T-helper 1 cell treated with Interleukin-12 subunit alpha and Interleukin-12 subunit beta and Interleukin-4 antibody, amounts not matched to agents 30 μg/mL and 1 μg/mL, for 36 hours (primary cell): ENCODE measurements at regions not wholly inside any gene's neighbourhood (a gene's known extent, or its start where the extent isn't known, plus 50 kb on each side); places are given as distances from the start of the nearest gene placed in this dataset.

ENCODE experiments used
- H3K27ac Mint-ChIP-seq: one replicate; pipeline ENCODE4 v1.8.0; 2021; ENCODE audit warnings: mild to moderate bottlenecking, mixed read lengths
- H3K27me3 Mint-ChIP-seq: one replicate; pipeline ENCODE4 v1.8.0; 2021; ENCODE audit warnings: low read depth, mixed read lengths
- H3K36me3 Mint-ChIP-seq: one replicate; pipeline ENCODE4 v1.8.0; 2021; ENCODE audit warnings: low read depth, mixed read lengths
- H3K4me1 Mint-ChIP-seq: one replicate; pipeline ENCODE4 v1.8.0; 2021; ENCODE audit warnings: low read depth, mixed read lengths
- H3K4me3 Mint-ChIP-seq: one replicate; pipeline ENCODE4 v1.8.0; 2021; ENCODE audit warnings: mild to moderate bottlenecking, moderate library complexity, mixed read lengths
- H3K9me3 Mint-ChIP-seq: one replicate; pipeline ENCODE4 v1.8.0; 2021; ENCODE audit warnings: mixed read lengths

DNA sequence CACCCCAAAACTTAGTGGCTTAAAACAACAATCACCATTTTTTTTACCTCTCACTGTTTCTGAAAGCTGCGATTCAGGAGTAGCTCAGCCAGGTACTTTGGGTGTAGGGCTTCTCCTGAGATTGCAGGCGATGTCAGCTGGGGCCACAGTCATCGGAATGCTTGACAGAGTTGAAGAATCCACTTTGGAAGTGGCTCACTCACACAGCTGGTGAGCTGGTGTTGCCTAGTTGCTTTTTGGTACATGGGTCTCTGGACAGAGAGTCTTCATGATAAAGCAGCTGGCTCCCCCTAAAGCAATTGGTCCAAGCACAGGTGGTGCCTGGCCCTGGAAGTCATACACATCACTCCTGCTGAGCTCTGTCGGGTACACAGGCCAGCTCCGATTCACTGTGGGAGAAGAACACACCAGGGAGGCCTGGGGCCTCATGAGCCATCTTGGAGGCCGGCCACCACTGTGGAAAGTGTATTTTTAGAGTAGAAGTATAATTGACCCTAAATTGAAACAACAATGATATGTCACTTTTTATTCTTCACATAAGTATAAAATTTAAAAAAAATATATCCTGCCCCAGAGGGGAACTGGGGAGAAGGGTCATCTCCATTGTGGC, 75.2 kb upstream of the GALNT2 start:
- H3K36me3 Mint-ChIP-seq: no peaks in the 10 kb centered on the region
- peaks cover 2% of the 10 kb centered on the region for H3K4me1 Mint-ChIP-seq

DNA sequence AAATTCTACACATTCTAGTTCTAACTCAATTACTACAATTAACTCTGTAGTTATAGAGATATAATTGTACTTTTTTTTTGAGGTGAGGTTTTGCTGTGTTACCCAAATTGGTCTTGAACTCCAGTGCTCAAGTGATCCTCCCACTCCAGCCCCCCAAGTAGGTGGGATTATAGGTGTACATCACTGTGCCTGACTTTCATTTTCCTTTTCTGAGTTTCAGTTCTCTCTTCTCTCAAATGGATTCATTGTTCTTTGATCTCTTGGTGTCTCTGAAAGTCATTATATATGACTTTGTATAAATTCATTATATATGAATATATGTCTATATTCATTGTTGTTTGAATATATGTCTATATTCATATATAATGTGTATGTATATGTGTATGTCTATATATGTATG, 74.0 kb upstream of the GALNT2 start:
- no peak overlapping the region for H3K27ac Mint-ChIP-seq
- no peaks in the 10 kb centered on the region for H3K9me3 Mint-ChIP-seq
- H3K27me3 Mint-ChIP-seq: no peaks in the 10 kb centered on the region
- H3K4me3 Mint-ChIP-seq: no peak overlapping the region
- H3K4me1 Mint-ChIP-seq: peaks cover 2% of the 10 kb centered on the region
- H3K36me3 Mint-ChIP-seq: no peaks in the 10 kb centered on the region

More for the DNA sequence above, 75.2 kb upstream of the GALNT2 start:
- no peaks in the 10 kb centered on the region for H3K9me3 Mint-ChIP-seq
- no peak overlapping the region for H3K4me3 Mint-ChIP-seq
- H3K27me3 Mint-ChIP-seq: peaks cover 4% of the 10 kb centered on the region
- no peak overlapping the region for H3K27ac Mint-ChIP-seq

DNA sequence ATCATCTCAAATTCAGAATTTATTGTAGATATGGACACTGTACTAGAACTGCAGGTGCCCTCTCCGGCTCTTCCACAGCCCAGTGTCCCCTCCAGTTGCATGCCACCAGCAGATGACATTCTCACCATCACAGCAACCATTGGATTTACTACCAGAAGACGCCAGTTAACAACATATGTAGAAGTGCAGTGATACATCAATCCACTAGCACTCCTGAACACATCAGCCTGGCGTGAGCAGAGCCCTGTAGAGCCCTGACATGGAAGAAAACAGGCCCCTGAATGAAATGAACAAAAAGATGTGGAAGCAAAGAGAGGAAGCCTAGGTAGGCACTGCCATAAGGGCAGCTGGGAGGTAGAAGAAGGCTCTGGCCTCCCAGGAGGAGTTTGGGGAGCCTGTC, 73.1 kb upstream of the GALNT2 start:
- Mint-ChIP-seq H3K9me3 (no peaks in the 10 kb centered on the region), H3K27me3 (no peaks in the 10 kb centered on the region), H3K27ac (no peak overlapping the region), H3K4me3 (no peak overlapping the region), H3K36me3 (no peaks in the 10 kb centered on the region), H3K4me1 (peaks cover 2% of the 10 kb centered on the region)

DNA sequence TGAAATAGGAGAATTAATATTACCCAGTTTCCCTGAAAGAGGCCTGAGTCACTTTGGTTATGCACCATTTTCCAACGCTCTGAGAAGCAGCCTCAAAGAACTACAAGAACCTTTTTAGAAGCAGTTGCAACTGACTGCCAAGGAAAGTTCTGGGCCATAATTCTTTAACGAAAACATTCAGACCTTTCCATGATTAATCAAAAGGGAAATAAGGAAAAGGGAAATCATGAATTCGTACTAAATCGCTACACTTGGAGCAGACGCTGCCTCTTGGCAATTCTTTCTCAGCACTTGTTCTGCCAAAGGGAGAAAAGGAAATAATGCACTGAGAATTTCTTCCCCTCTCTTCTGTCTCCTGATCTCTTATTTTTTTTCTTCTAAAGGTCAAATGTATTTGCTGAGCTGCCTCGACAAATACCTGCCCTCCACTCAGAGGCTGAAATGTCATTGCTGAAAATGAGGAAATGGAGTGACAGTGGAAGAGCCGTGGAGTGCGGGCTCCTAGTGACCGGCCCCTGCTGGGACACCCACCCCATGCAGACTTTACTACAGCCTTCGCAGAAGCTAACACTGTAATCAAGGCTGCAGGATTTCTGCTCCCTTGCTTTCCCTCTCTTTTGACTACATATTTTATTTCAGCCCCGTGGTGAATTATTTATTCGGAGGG, 67.9 kb upstream of the GALNT2 start:
- Mint-ChIP-seq H3K4me1 (no peaks in the 10 kb centered on the region), H3K9me3 (no peaks in the 10 kb centered on the region), H3K27ac (no peak overlapping the region)

GRCh38 chr1:230000493-230001184, 66.4 kb upstream of the GALNT2 start:
- Mint-ChIP-seq H3K9me3 (no peaks in the 10 kb centered on the region), H3K36me3 (no peaks in the 10 kb centered on the region), H3K27me3 (peaks cover 4% of the 10 kb centered on the region), H3K27ac (no peak overlapping the region), H3K4me1 (no peaks in the 10 kb centered on the region), H3K4me3 (no peak overlapping the region)

More for the DNA sequence above, 67.9 kb upstream of the GALNT2 start:
- Mint-ChIP-seq H3K36me3 (no peaks in the 10 kb centered on the region), H3K4me3 (no peak overlapping the region), H3K27me3 (no peaks in the 10 kb centered on the region)

DNA sequence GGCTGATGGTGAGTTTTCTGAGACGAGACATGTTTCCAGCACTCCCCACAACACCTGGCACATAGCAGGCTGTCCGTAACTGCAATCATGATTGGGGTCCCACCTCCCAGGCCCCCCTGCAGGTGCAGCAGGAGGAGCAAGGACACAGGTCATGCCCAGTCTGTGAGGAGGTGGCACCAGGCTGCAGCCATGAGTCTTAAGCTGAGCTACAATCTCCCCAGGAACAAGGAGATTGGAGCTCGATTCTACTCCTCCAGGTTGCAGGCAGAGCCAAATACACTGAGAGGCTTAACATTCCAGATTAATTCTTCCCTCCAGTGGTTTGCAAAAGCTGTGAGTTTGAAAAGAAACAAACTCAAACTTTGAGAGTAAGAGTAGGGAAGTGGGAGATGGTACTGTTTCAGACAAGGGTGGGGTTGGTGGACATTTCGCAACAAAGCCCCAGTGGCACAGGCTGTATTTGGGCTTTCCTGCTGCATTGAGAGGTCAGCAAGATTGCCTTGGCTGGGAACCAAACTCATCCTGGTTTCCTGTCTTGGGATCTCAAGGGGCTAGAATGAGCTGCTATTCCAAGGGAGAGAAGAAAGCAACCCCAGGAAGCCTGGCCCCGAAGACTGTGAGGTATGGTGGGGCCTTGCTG, 64.8 kb upstream of the GALNT2 start:
- no peak overlapping the region for H3K27ac Mint-ChIP-seq
- H3K4me1 Mint-ChIP-seq: no peaks in the 10 kb centered on the region
- no peaks in the 10 kb centered on the region for H3K36me3 Mint-ChIP-seq
- peaks cover 9% of the 10 kb centered on the region for H3K27me3 Mint-ChIP-seq
- H3K9me3 Mint-ChIP-seq: no peaks in the 10 kb centered on the region
- no peak overlapping the region for H3K4me3 Mint-ChIP-seq

GRCh38 chr1:230003409-230003808, 63.6 kb upstream of the GALNT2 start:
- peaks cover 9% of the 10 kb centered on the region for H3K27me3 Mint-ChIP-seq
- no peak overlapping the region for H3K4me3 Mint-ChIP-seq
- H3K27ac Mint-ChIP-seq: no peak overlapping the region
- no peaks in the 10 kb centered on the region for H3K4me1 Mint-ChIP-seq
- no peaks in the 10 kb centered on the region for H3K9me3 Mint-ChIP-seq
- no peaks in the 10 kb centered on the region for H3K36me3 Mint-ChIP-seq

DNA sequence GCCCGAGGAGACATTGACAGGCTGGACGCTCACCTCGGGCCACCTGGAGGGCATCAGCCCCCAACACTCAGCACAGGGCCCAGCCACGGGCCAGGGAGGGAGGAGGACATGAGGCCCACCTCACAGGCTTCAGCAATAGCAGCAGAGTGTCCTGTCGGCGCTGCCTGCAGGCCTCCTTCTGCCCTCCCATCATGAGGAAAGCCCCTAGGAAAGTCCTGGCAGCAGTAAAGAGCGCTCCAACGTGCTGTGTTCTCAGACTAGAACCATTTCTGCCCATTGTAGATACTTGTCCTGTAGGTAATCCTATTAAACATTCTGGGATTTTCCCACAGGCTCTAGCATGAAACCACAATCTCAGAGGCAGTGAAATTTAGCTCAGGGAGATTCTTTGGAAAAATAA, 62.0 kb upstream of the GALNT2 start:
- Mint-ChIP-seq H3K9me3 (no peaks in the 10 kb centered on the region), H3K36me3 (no peaks in the 10 kb centered on the region), H3K4me1 (no peaks in the 10 kb centered on the region), H3K27ac (no peak overlapping the region), H3K4me3 (no peak overlapping the region), H3K27me3 (peaks cover 9% of the 10 kb centered on the region)

DNA sequence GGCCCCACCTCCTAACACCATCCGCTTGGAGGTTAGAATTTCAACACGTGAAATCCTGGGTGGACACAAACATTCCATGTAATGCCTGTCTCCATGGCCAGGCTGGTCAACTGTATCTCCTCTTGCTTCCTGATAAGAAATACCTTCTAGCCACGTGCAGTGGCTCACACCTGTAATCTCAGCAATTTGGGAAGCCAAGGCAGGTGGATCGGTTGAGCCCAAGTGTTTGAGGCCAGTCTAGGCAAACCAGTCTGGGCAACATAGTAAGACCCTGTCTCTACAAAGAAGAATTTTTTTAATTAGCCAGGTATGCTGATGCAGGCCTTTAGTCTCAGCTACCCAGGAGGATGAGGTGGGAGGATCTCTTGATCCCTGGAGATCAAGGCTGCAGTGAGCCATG, 58.3 kb upstream of the GALNT2 start:
- Mint-ChIP-seq H3K27me3 (peaks cover 9% of the 10 kb centered on the region), H3K9me3 (no peaks in the 10 kb centered on the region), H3K36me3 (no peaks in the 10 kb centered on the region), H3K4me3 (no peak overlapping the region), H3K27ac (no peak overlapping the region), H3K4me1 (no peaks in the 10 kb centered on the region)

- H3K9me3 Mint-ChIP-seq: no peaks in the 10 kb centered on the region
- H3K4me1 Mint-ChIP-seq: no peaks in the 10 kb centered on the region
- H3K27me3 Mint-ChIP-seq: peaks cover 5% of the 10 kb centered on the region
- H3K4me3 Mint-ChIP-seq: no peak overlapping the region
- no peaks in the 10 kb centered on the region for H3K36me3 Mint-ChIP-seq
- H3K27ac Mint-ChIP-seq: no peak overlapping the region
Observed at GRCh38 chr1:230009611-230010313, 57.3 kb upstream of the GALNT2 start.

DNA sequence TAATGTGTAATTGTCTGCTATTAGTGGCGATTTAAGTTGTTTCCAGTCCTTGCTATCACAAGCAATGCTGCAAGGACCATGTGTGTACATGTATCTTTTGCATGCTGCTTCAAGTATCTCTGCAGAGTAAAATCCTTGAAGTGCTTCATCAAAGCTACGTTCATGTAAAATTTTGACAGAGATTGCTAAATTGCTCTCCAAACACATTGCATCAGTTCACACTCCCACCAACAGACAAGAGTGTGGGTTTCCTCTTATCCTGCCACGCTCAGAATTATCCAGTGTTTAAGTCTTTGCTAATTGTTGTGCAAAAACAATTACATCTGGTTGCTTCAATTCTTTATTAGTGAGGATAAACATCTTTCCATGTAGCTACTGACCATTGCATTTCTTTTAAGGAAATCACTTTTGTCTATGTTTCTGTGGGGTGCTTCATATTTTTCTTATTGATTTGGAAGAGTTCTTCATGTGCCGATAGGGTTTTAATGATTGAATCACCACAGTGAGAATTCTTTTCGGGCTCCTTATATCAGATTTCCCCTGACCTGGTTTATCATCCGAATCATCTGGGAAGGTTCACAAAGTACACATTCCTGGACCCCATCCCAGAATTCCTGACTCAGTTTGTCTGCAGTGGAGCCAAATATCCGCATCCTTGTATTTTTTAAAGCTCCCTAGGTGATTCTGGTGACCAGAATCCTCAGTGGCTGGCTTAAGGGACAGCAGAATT, 56.3 kb upstream of the GALNT2 start:
- no peaks in the 10 kb centered on the region for H3K36me3 Mint-ChIP-seq
- H3K27ac Mint-ChIP-seq: no peak overlapping the region
- H3K4me3 Mint-ChIP-seq: no peak overlapping the region
- H3K4me1 Mint-ChIP-seq: no peaks in the 10 kb centered on the region
- H3K27me3 Mint-ChIP-seq: peaks cover 5% of the 10 kb centered on the region
- H3K9me3 Mint-ChIP-seq: no peaks in the 10 kb centered on the region

DNA sequence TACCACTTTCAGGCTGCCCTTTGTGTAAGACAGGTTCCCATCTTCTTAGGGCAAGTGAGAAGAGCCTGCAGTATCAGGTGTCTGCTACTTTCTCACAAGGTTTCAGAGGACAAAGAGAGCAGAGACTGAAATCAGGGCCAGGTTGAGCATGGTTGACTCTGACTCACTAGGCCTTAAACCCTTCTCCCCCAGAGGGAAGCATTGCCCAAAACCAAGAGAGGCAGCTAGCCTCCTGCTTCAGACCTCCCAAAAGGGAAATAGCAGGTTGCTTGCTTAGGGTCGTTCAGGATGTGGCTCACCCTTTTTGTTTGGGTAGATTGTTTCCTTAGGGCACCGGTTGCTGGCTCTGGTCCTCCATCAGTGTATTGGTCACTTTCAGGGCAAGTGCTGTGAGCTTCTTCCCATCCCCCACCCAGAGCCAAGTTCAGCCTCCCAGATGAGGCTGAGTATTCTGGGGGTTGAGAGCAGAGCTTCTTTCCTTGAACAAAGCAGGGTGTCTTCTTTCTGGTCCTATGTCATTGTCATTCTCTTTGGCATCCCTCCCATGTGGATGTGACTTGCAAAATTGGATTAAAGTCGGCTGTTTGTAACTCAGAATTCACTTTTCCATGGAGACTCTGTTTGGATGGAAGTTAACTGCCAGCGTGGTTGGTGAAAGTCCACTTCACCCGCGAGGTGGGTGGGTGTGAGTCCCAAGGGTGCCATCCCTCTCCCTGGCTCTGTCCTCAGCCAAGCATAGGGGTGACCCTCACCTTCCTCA, 55.5 kb upstream of the GALNT2 start:
- Mint-ChIP-seq H3K36me3 (no peaks in the 10 kb centered on the region), H3K27me3 (peaks cover 3% of the 10 kb centered on the region), H3K27ac (no peak overlapping the region), H3K9me3 (no peaks in the 10 kb centered on the region), H3K4me1 (no peaks in the 10 kb centered on the region), H3K4me3 (no peak overlapping the region)

DNA sequence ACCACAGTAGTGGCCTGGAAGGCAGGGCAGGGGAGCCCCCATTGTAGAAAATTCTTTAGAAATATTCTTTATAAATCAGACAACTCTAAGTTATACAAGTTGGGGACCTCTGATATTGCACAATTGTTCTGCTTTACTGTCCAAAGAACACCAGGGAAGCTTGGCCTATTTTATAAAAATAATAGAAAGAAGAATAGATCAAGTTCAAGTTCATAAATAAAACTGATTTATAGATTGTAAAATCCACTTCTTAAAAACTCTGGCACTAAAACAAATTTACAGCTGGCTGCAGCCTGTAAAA, 55.0 kb upstream of the GALNT2 start:
- Mint-ChIP-seq H3K27me3 (no peaks in the 10 kb centered on the region), H3K4me3 (no peak overlapping the region), H3K9me3 (no peaks in the 10 kb centered on the region), H3K4me1 (no peaks in the 10 kb centered on the region), H3K36me3 (no peaks in the 10 kb centered on the region), H3K27ac (no peak overlapping the region)
